ENCODE measurements at regions not wholly inside any gene's neighbourhood (a gene's known extent, or its start where the extent isn't known, plus 50 kb on each side); places are given as distances from the start of the nearest gene placed in this dataset.

GRCh38 chr7:374706-375311, 84.8 kb downstream of the FOXL3 start:
- H3K36me3 ChIP-seq, result no peaks in the 10 kb centered on the region
- ATAC-seq (no peak), DNase-seq (peak; percentile 61)
- intact Hi-C loops (cut with DNase I), result no loop called here
- TF ChIP-seq CTCF (IDR thresholded peaks at IDR 0.05), result no peak
- no peak overlapping the region for H3K27ac ChIP-seq
- H3K4me1 ChIP-seq, result peaks cover 9% of the 10 kb centered on the region
- no peaks in the 10 kb centered on the region for H3K9me3 ChIP-seq
- no peaks in the 10 kb centered on the region for H3K27me3 ChIP-seq
- H3K4me3 ChIP-seq, result no peak overlapping the region

- Histone ChIP-seq H3K27ac (no peak overlapping the region), H3K4me3 (no peak overlapping the region), H3K9me3 (no peaks in the 10 kb centered on the region), H3K27me3 (no peaks in the 10 kb centered on the region), H3K4me1 (peaks cover 13% of the 10 kb centered on the region), H3K36me3 (no peaks in the 10 kb centered on the region)
- ATAC-seq, result no peak
- DNase-seq, result peak; percentile 57
- TF ChIP-seq CTCF (IDR thresholded peaks at IDR 0.05), result no peak
- intact Hi-C loops (cut with DNase I), result no loop called here
Measured at GRCh38 chr7:375321-375831, 85.4 kb downstream of the FOXL3 start.

- Histone ChIP-seq H3K9me3 (no peaks in the 10 kb centered on the region), H3K27ac (no peak overlapping the region), H3K36me3 (no peaks in the 10 kb centered on the region), H3K4me1 (peaks cover 14% of the 10 kb centered on the region), H3K27me3 (no peaks in the 10 kb centered on the region), H3K4me3 (no peak overlapping the region)
- intact Hi-C loops (cut with DNase I), result no loop called here
- TF ChIP-seq CTCF (IDR thresholded peaks at IDR 0.05), result no peak
- no peak for DNase-seq
- no peak for ATAC-seq
Measured at GRCh38 chr7:375901-376305, 85.9 kb downstream of the FOXL3 start.

- H3K27me3 ChIP-seq, result no peaks in the 10 kb centered on the region
- H3K36me3 ChIP-seq, result no peaks in the 10 kb centered on the region
- H3K9me3 ChIP-seq, result no peaks in the 10 kb centered on the region
- H3K4me3 ChIP-seq, result no peak overlapping the region
- no peak overlapping the region for H3K27ac ChIP-seq
- no peak for TF ChIP-seq CTCF (IDR thresholded peaks at IDR 0.05)
- ATAC-seq, result no peak
- peaks cover 20% of the 10 kb centered on the region for H3K4me1 ChIP-seq
- intact Hi-C loops (cut with DNase I), result no loop called here
- peak; percentile 62 for DNase-seq
Measured at GRCh38 chr7:376306-377079, 86.5 kb downstream of the FOXL3 start.

- peaks cover 26% of the 10 kb centered on the region for H3K4me1 ChIP-seq
- TF ChIP-seq CTCF (IDR thresholded peaks at IDR 0.05), result no peak
- ATAC-seq, result no peak
- peak; percentile 64 for DNase-seq
- no peaks in the 10 kb centered on the region for H3K27me3 ChIP-seq
- H3K27ac ChIP-seq, result no peak overlapping the region
- intact Hi-C loops (cut with DNase I), result no loop called here
- H3K9me3 ChIP-seq, result no peaks in the 10 kb centered on the region
- no peaks in the 10 kb centered on the region for H3K36me3 ChIP-seq
- H3K4me3 ChIP-seq, result no peak overlapping the region
Measured at GRCh38 chr7:377080-378040, 87.4 kb downstream of the FOXL3 start.

Data from upper lobe of right lung (tissue), 1 donor.